ENCODE measurements at regions not wholly inside any gene's neighbourhood (a gene's known extent, or its start where the extent isn't known, plus 50 kb on each side); places are given as distances from the start of the nearest gene placed in this dataset.
"Not testable (repeated sequence)": the region's sequence is repeated elsewhere in the genome, so short reads cannot be mapped to it uniquely, and the experiment has no call there.

DNA sequence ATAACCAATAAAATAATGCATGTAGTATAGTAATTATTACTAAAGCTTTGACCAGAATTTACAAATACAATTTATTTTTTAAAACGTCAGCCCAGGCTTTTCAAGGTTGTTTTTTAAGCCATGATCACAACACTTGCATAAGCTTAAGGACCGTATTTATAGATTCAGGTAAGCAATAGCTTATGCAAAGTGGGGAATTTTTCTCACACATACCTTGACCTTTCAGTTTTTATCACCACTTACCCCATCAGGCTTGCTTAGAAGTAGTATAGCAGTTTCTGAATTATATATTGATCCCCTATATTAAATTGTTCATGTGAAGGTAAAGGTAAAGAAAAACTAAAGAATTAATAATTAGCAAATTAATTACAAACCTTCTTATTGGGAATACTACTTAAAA lies 232.3 kb upstream of the FKBP1C start:
- intact Hi-C loops (cut with micrococcal nuclease) = no loop called here
- no peak overlapping the region for H3K27ac Mint-ChIP-seq

DNA sequence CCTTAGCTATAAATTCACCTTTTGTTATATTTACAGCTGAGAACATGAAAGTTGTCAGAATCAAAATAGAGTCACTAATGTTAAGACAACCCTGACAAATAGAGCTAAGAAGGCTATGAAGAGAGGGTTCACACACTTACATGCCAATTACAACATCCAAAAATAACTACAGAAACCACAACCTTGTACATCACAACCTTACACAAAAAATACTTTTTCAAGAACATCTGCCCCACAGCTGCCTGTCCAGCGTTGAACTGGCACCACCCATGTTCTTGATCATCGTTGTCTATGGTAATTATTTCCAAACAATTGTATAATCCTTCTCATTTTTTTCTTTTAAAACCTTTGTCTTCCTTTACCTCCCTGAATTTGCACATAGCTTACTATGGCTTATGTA lies 231.2 kb upstream of the FKBP1C start:
- ChIA-PET POLR2A (no interaction called here), CTCF (no interaction called here)
- no peak overlapping the region for H3K27ac Mint-ChIP-seq
- no peak overlapping the region for H3K4me3 Mint-ChIP-seq
- no peaks in the 10 kb centered on the region for H3K4me1 Mint-ChIP-seq (ENCODE audit: low read depth)
- no peak for DNase-seq
- H3K27me3 Mint-ChIP-seq = no peaks in the 10 kb centered on the region
- no peaks in the 10 kb centered on the region for H3K36me3 Mint-ChIP-seq
- peaks cover 6% of the 10 kb centered on the region for H3K9me3 Mint-ChIP-seq
- intact Hi-C loops (cut with micrococcal nuclease) = no loop called here

More for the DNA sequence above, 232.3 kb upstream of the FKBP1C start:
- Mint-ChIP-seq H3K4me1 (ENCODE audit: low read depth) (no peaks in the 10 kb centered on the region), H3K4me3 (no peak overlapping the region), H3K27me3 (no peaks in the 10 kb centered on the region), H3K36me3 (no peaks in the 10 kb centered on the region), H3K9me3 (peaks cover 6% of the 10 kb centered on the region)
- ChIA-PET CTCF (no interaction called here), POLR2A (no interaction called here)
- no peak for DNase-seq

DNA sequence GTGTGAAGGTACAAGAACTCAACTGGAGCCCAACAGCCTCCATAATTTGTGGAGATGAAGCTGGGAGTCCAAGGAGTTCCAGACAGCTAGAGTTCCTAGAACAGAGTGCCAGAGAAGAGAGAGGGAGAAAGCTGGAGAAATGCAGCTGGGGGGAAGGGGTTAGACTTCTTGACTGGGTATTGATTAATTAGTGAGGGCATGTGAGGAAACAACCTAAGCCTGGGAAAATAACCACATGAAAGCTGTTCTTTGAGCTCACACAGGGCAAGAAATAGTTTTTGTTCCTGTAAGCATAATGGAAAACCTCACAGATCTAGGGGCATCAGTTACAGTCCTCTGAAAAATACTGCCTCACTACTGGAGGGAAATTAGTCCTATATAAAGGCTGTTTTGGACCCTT lies 230.5 kb upstream of the FKBP1C start:
- no peak for DNase-seq
- intact Hi-C loops (cut with micrococcal nuclease) = no loop called here
- Mint-ChIP-seq H3K4me1 (ENCODE audit: low read depth) (no peaks in the 10 kb centered on the region), H3K27me3 (no peaks in the 10 kb centered on the region), H3K9me3 (peaks cover 6% of the 10 kb centered on the region), H3K4me3 (no peak overlapping the region), H3K36me3 (no peaks in the 10 kb centered on the region), H3K27ac (no peak overlapping the region)
- CTCF ChIA-PET = no interaction called here
- POLR2A ChIA-PET = no interaction called here

DNA sequence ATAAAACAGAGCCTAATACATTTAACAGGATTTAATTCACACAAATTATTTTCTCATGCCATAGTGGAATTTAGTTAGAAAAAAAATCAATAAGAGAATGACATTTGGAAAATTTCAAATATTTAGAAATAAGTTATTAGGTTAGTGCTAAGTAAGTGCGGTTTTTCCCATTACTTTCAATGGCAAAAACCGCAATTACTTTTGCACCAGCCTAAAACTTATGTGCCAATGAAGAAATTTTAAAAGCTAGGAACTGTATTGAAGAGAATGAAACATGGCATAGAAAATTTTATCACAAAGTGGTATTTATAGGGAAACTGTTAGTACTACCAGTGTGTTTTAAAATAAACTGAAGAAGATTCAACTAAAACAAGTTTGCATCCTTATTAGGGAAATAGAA lies 228.3 kb upstream of the FKBP1C start:
- H3K27ac Mint-ChIP-seq = no peak overlapping the region
- DNase-seq = no peak
- no peak overlapping the region for H3K4me3 Mint-ChIP-seq
- H3K4me1 Mint-ChIP-seq (ENCODE audit: low read depth) = no peaks in the 10 kb centered on the region
- H3K27me3 Mint-ChIP-seq = no peaks in the 10 kb centered on the region
- no peaks in the 10 kb centered on the region for H3K36me3 Mint-ChIP-seq
- intact Hi-C loops (cut with micrococcal nuclease) = no loop called here
- CTCF ChIA-PET = no interaction called here
- POLR2A ChIA-PET = no interaction called here
- H3K9me3 Mint-ChIP-seq = peaks cover 7% of the 10 kb centered on the region

DNA sequence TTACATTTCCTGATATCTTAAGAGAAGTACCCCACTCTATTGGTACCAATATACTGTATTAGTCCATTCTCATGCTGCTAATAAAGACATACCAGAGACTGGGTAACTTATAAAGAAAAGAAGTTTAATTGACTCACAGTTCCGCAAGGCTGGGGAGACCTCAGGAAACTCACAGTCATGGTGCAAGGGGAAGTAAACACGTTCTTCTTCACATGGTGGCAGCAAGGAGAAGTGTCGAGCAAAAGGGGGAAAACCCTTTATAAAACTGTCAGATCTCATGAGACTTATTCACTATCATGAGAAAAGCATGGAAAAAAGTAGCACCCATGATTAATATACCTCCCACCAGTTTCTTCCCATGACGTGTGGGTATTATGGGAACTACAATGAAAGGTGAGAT lies 219.6 kb upstream of the FKBP1C start:
- DNase-seq; intact Hi-C loops (cut with micrococcal nuclease); H3K4me3 Mint-ChIP-seq; CTCF ChIA-PET; POLR2A ChIA-PET; H3K36me3 Mint-ChIP-seq; H3K27ac Mint-ChIP-seq; H3K4me1 Mint-ChIP-seq (ENCODE audit: low read depth); H3K27me3 Mint-ChIP-seq; H3K9me3 Mint-ChIP-seq: not testable (repeated sequence)

DNA sequence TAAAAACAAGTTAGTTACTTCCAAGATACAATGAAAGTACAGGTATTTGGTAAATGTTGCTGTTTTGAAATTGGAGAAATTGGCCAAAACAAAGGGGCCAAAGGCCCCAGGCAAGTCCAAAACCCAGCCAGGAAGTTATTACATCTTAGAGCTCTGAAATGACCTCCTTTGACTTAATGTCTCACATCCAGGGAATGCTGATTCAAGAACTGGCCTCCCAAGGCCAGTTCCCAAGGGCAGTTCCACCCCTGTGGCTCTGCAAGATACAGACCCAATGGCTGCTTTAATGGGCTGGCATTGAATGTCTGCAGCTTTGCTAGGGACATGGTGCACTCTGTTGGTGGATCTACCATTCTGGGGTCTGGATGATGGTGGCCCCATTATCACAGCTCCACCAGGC lies 217.3 kb upstream of the FKBP1C start:
- Mint-ChIP-seq H3K27ac (no peak overlapping the region), H3K36me3 (no peaks in the 10 kb centered on the region), H3K4me3 (no peak overlapping the region), H3K4me1 (ENCODE audit: low read depth) (no peaks in the 10 kb centered on the region), H3K27me3 (no peaks in the 10 kb centered on the region), H3K9me3 (no peaks in the 10 kb centered on the region)
- ChIA-PET POLR2A (no interaction called here), CTCF (no interaction called here)
- DNase-seq = no peak
- intact Hi-C loops (cut with micrococcal nuclease) = no loop called here

DNA sequence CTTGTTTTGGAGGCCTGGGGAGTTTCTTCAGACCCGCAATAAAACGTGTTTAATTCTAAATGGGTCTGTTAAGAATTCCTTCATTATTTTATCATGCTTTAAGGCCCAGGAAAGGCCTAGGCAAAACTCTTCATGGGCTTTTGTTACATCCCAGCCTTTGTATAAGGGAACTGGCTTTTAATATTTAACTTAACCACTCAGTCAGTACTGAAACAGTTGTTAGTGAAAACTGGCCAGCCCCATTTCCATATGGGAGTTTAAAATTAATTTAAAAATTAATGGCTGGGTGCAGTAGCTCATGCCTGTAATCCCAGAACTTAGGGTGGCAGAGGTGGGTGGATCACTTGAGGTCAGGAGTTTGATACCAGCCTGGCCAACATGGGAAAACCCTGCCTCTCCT lies 213.2 kb upstream of the FKBP1C start:
- Mint-ChIP-seq H3K36me3 (no peaks in the 10 kb centered on the region), H3K27me3 (no peaks in the 10 kb centered on the region), H3K4me3 (no peak overlapping the region), H3K27ac (no peak overlapping the region), H3K4me1 (ENCODE audit: low read depth) (no peaks in the 10 kb centered on the region), H3K9me3 (peaks cover 6% of the 10 kb centered on the region)
- intact Hi-C loops (cut with micrococcal nuclease) = no loop called here
- no peak for DNase-seq
- CTCF ChIA-PET = no interaction called here
- POLR2A ChIA-PET = no interaction called here

DNA sequence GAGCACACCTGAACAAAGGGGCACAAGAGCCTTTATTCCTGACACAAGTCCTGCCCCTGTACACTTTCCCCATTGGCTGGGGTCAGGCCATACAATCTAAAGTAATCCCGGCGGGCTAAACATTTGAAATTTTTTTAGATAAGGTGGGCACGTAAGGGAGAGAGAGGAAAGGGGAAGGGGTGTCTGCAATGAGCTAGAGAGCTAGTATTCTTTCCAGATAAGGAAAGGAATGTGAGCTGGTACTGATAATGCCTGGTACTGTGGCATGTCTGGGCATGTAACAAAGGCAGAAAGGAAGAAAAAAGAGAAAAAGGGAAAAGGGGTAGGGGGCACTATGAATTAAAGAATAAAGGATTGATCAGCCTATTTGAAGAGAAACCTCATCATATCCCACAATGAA lies 212.0 kb upstream of the FKBP1C start:
- H3K4me1 Mint-ChIP-seq (ENCODE audit: low read depth); intact Hi-C loops (cut with micrococcal nuclease); H3K27ac Mint-ChIP-seq; H3K4me3 Mint-ChIP-seq; DNase-seq; CTCF ChIA-PET; POLR2A ChIA-PET; H3K27me3 Mint-ChIP-seq; H3K36me3 Mint-ChIP-seq; H3K9me3 Mint-ChIP-seq: not testable (repeated sequence)

DNA sequence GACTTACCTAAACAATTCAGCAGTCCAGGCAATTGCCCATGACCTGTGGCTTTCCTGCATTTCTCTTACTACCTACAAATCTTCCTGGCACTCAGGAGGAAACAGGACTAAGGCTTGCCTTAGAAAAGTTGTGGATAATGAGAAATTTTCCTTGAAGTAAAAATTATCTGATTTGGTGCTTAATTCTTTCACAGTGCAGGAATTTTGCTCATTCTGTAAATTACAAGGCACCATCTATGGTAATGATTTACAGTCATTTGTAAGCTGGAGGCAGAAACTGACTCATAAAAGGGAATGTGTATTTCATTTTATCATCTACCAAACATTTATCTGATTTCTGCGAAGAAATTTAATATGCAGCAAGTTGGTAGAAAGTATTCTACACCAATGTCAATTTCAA lies 211.5 kb upstream of the FKBP1C start:
- CTCF ChIA-PET = no interaction called here
- DNase-seq = no peak
- H3K27ac Mint-ChIP-seq = no peak overlapping the region
- intact Hi-C loops (cut with micrococcal nuclease) = no loop called here
- no peaks in the 10 kb centered on the region for H3K27me3 Mint-ChIP-seq
- H3K36me3 Mint-ChIP-seq = no peaks in the 10 kb centered on the region
- peaks cover 6% of the 10 kb centered on the region for H3K9me3 Mint-ChIP-seq
- POLR2A ChIA-PET = no interaction called here
- H3K4me1 Mint-ChIP-seq (ENCODE audit: low read depth) = no peaks in the 10 kb centered on the region
- H3K4me3 Mint-ChIP-seq = no peak overlapping the region

DNA sequence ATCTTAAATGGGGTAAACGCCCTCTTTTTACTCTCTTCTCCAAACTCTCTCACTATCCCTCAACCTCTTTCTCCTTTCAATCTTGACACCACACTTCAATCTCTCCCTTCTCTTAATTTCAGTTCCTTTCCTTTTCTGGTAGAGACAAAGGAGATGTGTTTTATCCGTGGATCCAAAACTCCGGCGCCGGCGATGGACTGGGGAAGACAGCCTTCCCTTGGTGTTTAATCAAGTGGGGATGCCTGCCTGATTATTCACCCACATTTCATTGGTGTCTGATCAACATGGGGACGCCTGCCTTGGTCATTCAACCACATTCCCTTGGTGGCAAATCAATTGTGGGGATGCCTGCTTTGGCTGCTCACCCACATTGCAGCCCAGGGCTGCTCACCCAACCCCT lies 205.3 kb upstream of the FKBP1C start:
- CTCF ChIA-PET = not testable (repeated sequence)

DNA sequence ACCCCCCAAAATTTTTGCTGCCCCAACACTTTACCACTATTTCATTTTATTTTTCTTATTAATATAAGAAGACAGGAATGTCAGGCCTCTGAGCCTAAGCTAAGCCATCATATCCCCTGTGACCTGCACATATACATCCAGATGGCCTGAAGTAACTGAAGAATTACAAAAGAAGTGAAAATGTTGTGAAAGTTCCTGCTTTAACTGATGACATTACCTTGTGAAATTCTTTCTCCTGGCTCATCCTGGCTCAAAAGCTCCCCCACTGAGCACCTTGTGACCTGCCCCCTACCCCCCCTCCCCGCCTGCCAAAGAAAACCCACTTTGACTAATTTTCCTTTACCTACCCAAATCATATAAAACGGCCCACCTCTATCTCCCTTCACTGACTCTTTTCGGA lies 200.3 kb upstream of the FKBP1C start:
- CTCF ChIA-PET; H3K4me1 Mint-ChIP-seq (ENCODE audit: low read depth); H3K4me3 Mint-ChIP-seq; H3K36me3 Mint-ChIP-seq; DNase-seq; POLR2A ChIA-PET; H3K27ac Mint-ChIP-seq; H3K9me3 Mint-ChIP-seq; intact Hi-C loops (cut with micrococcal nuclease); H3K27me3 Mint-ChIP-seq: not testable (repeated sequence)

More for the DNA sequence above, 205.3 kb upstream of the FKBP1C start:
- H3K4me3 Mint-ChIP-seq; POLR2A ChIA-PET; intact Hi-C loops (cut with micrococcal nuclease); H3K27me3 Mint-ChIP-seq; H3K27ac Mint-ChIP-seq; DNase-seq; H3K4me1 Mint-ChIP-seq (ENCODE audit: low read depth); H3K36me3 Mint-ChIP-seq: not testable (repeated sequence)
- H3K9me3 Mint-ChIP-seq = peaks cover 17% of the 10 kb centered on the region

DNA sequence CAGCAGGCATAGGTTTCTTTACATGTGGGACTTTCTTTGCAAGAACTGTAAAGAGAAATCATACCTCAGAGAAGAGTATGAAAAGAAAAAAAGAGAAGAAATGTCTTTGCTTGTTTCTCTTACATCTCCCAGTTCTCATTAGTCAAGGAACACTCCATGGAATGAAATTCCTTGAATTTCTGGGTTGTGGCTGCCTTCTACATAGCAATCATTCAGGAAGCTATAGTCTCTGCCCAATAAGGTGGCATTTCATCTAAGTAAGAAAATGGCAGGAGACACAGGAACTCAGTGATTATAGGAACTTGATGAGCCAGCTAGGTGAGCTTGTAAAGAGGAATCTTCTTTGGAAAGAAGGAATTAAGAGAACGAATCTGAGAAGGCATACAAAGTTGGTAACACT lies 197.0 kb upstream of the FKBP1C start:
- CTCF ChIA-PET = no interaction called here

DNA sequence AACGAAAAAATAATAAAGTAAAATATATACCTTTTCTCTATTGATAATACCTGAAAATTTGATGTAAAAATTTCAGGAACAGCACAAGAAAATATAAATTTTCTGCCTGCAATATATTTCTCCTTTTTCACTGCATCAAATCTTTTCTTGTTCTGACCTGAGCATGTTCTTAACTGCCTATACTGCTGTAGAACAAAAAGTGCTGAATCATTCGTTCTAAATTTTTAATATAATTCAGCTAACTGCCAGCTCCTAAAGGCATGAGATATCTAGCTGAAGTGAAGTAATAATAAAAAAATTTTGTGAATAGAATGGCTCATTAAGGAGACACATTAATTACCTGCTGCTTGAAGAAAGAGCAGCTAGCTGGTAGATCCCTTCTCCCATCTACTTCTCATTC lies 188.6 kb upstream of the FKBP1C start:
- Mint-ChIP-seq H3K9me3 (no peaks in the 10 kb centered on the region), H3K36me3 (no peaks in the 10 kb centered on the region), H3K27me3 (no peaks in the 10 kb centered on the region), H3K27ac (no peak overlapping the region), H3K4me1 (ENCODE audit: low read depth) (no peaks in the 10 kb centered on the region), H3K4me3 (no peak overlapping the region)
- ChIA-PET CTCF (no interaction called here), POLR2A (no interaction called here)
- DNase-seq = no peak
- intact Hi-C loops (cut with micrococcal nuclease) = no loop called here

More for the DNA sequence above, 197.0 kb upstream of the FKBP1C start:
- no peak overlapping the region for H3K27ac Mint-ChIP-seq
- no peaks in the 10 kb centered on the region for H3K4me1 Mint-ChIP-seq (ENCODE audit: low read depth)
- intact Hi-C loops (cut with micrococcal nuclease) = no loop called here
- DNase-seq = no peak
- no peaks in the 10 kb centered on the region for H3K9me3 Mint-ChIP-seq
- H3K36me3 Mint-ChIP-seq = no peaks in the 10 kb centered on the region
- POLR2A ChIA-PET = no interaction called here
- no peaks in the 10 kb centered on the region for H3K27me3 Mint-ChIP-seq
- H3K4me3 Mint-ChIP-seq = no peak overlapping the region

DNA sequence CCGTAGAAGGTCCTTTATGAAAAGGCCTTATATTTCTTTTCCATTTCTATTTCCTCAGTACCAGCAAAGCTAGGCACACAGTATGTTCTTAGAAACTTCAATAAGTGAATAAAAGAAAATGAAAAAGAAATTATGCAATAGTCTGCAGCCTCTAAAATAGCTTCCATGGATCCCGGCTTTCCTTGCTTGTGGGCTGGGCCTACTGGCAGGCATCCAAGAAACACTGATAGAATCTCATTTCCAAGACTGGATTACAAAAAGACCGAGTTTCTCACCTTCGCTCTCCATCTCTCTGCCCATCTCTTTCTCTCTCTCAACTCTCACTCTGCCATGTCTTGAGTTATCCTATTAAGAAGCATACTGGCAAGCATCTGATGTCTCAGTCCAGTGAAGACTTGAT lies 187.5 kb upstream of the FKBP1C start:
- H3K4me3 Mint-ChIP-seq = no peak overlapping the region
- H3K4me1 Mint-ChIP-seq (ENCODE audit: low read depth) = no peaks in the 10 kb centered on the region
- CTCF ChIA-PET = no interaction called here
- H3K9me3 Mint-ChIP-seq = no peaks in the 10 kb centered on the region
- DNase-seq = no peak
- H3K27ac Mint-ChIP-seq = no peak overlapping the region
- intact Hi-C loops (cut with micrococcal nuclease) = no loop called here
- POLR2A ChIA-PET = no interaction called here
- no peaks in the 10 kb centered on the region for H3K27me3 Mint-ChIP-seq
- no peaks in the 10 kb centered on the region for H3K36me3 Mint-ChIP-seq

Measured in activated CD4-positive, alpha-beta memory T cell treated with anti-CD3 and anti-CD28 coated beads for 36 hours (primary cell).